ENCODE measurements at regions not wholly inside any gene's neighbourhood (a gene's known extent, or its start where the extent isn't known, plus 50 kb on each side); places are given as distances from the start of the nearest gene placed in this dataset.

DNA sequence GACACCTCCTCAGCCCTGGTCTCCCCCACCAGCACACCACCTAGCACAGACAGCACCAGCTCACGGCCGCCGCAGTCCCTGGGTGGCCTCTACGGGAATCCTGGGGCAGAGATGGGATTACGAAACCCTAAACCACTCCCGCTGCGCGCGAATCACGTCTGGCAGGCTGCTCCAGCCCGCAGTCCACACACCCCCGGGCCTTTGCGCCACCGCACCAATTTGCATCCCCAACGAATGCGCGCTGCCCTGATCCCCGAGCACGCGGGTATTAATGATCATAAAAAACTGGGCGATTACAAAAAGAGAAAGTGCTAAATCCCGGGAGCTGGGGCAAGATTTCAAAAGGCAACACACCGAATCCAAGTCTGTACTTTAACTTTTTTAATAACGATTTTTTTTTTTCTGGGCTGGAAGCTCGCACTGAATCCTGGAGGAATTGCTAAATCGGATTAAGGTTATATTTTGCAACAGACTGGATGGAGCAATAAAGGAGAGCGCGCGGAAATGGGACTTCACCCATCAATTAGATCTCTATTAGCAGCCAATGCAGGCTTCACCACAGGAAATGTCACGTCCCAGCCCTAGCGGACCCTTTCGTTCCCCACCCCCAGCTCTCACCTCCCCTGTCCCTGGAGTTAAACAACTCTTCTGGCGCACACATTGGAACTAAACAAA, 69.8 kb upstream of the TMEM33 start:
- no peak for DNase-seq (ENCODE audit: low read depth)

- no peak for DNase-seq (ENCODE audit: low read depth)
Measured at GRCh38 chr4:41859087-41859486, 76.1 kb upstream of the TMEM33 start.

- no peak for DNase-seq (ENCODE audit: low read depth)
Measured at GRCh38 chr4:41857226-41857641, 78.0 kb upstream of the TMEM33 start.

DNA sequence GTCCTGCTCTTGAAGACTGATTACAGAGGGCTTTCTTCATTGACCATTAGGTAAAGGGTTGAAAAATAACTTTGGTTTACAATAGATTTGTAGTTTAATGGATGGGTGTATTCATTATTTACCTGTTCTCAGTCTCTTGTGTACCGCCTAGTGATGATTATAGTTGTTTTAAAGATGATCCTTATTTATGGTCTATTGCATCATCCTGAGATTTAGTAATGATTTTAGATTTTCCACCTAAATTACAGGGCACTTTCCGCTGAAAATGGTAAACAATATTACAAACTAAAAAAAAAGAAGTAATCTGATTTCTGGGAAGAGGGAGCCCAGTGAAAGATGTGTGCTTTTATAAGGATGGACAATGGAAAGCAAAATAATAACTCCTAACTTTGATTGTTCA, 78.4 kb upstream of the TMEM33 start:
- no peak for DNase-seq (ENCODE audit: low read depth)

DNA sequence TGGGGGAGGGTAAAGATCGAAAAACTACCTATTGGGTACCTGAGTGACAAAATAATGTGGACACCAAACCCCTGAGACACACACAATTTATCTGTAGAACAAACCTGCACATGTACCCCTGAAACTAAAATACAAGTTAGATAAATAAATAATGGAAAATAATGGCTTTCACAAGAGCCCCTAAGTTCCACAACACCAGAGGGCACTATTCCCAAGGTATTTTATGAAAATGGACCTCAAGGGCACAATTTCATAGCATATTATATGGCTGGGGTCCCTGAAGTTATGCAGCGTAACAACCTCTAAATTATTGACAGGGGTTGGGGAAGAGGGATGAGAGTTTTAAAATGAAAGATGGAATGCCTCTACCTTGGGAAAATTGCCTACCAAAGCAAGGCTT, 81.3 kb upstream of the TMEM33 start:
- peak; percentile 4 for DNase-seq (ENCODE audit: low read depth)

GRCh38 chr4:41852229-41852628, 83.0 kb upstream of the TMEM33 start:
- no peak for DNase-seq (ENCODE audit: low read depth)

- no peak for DNase-seq (ENCODE audit: low read depth)
Measured at GRCh38 chr4:41851621-41852020, 83.6 kb upstream of the TMEM33 start.

DNA sequence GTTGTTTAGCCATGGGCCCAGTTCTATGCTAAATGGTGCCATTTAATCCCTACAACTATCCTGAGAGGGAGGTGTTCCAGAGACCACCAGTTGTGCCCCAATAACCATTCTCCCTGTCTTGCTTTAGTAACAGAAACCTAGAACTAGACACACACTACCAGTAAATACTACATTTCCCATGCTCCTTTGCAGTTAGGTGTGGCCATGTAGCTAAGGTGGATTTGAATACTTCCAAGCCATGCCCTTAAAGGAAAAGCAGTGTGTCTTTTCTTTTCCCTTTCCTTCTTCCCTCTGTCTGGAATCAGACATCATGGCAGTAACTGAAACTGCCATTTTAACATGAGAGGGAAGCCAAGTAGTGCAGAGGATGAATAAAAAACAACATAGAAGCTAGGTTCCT, 90.9 kb upstream of the TMEM33 start:
- DNase-seq (ENCODE audit: low read depth): peak; percentile 2

DNA sequence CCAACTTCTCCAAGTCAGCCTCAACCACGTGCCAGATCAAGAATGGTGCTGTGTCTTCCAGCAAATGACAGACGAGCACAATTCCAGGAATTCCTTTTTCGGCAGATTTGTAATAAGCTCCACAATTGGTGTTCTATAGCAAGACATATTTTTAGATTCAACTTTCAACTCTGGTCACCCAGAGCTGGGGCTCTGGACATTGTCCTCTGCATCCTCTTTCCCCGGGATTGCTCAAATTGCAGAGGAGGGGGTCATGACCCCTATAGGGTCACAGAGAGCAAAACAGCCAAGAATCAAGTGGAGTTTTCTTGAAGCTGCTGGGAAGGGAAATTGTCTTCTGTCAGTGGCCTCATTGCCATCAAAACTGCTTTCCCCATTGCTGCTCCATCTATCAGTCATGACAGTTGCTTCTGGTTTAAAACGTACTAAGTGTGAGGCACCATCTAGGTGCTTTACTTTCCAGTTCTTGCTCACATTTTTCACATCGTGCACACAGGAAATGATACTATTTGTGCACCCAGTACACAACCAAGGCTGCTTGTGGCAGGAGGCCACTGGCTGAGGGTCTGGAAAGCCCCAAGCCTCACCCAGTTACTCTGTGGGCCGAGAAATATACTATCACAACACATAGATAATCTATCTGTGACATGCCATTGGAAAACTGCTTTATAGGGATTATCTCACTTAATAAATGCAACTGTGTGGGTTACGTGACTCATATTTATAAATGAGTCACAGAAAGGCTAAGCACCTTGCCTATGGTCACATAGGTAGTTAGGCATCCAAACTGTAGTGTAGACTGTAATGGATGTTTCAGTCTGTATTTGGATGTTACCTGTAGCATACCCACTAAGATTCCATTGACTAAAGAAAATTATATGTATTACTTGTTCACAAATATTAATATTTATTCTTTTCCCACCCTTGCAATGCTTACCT, 91.7 kb upstream of the PHOX2B start:
- DNase-seq (ENCODE audit: low read depth): peak; percentile 42

DNA sequence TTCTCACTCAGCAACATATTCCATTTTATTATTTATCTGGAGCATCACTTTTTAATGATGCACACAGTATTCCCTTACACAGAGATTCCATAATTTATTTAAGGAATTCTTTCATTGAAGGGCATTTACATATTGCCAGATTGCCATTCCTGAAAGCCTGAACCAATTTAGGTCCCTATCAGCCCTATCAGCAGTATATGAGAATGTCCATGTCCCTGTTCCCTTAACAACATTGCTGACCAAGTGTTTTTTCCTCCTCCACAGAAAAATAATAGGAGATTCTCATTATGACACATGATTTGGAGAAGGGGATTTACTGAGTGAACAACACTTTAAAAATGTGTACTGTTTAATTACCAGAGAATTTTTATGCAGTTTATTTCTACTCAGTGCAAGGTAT, 90.1 kb upstream of the PHOX2B start:
- no peak for DNase-seq (ENCODE audit: low read depth)

GRCh38 chr4:41835321-41835995, 86.9 kb upstream of the PHOX2B start:
- DNase-seq (ENCODE audit: low read depth): no peak

- DNase-seq (ENCODE audit: low read depth): peak; percentile 2
Measured at GRCh38 chr4:41832961-41833360, 84.4 kb upstream of the PHOX2B start.

- no peak for DNase-seq (ENCODE audit: low read depth)
Measured at GRCh38 chr4:41822325-41822724, 73.8 kb upstream of the PHOX2B start.

DNA sequence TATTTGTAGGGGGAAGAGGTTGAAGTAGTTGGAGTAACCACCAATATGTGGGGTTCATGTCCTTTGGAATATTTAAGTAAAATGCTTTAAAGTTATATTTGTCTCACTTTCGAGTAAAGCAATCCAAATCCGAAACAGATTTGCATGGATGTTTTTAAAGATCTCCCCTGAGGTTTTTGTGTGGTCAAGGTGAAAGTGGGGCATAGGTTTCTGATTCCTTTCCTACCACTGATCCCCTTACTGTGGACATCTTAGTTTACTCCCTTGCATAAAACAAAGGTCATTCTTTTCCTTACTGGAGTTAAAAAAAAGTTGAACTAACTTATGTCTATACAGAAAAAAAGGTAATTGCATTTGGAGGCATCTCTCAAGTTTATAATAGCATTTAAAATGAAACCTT, 71.9 kb upstream of the PHOX2B start:
- no peak for DNase-seq (ENCODE audit: low read depth)

DNA sequence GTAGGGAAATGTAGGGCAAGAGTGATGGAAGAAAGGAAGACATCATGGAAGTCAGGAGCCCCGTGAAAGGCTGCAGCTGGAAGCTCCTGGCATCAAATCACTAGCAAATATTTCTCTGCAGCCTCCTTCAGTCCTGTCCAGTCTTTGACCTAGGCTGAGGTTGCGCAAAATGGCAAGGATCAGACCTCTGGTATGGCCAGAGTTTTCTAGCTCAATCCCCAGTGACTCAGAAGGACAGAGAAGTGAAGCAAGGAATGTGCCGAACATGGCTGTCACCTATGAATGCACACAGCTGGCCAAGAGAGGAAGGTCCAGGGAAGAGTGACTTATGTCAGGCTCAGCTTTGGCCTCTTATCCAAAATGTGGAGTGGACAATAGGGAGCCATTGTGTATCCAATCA, 71.1 kb upstream of the PHOX2B start:
- no peak for DNase-seq (ENCODE audit: low read depth)

- DNase-seq (ENCODE audit: low read depth): no peak
Measured at GRCh38 chr4:41815473-41815872, 66.9 kb upstream of the PHOX2B start.

DNA sequence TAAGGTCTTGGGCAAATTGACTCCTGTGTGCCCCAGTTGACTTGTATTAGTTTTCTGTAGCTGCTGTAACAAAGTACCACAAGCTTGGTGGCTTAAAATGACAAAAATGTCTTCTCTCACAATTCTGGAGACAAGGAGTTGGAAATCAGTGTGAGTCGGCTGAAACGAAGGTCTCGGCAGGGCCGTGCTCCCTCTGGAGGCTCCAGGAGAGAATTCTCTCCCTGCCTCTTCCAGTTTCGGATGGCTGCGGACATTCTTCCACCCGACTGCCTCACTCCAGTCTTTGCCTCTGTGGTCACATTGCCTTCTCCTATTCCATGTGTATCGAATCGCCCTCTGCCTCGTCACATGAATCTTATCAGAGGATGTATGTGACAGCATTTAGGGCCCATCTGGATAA, 66.0 kb upstream of the PHOX2B start:
- peak; percentile 38 for DNase-seq (ENCODE audit: low read depth)

- DNase-seq (ENCODE audit: low read depth): no peak
Measured at GRCh38 chr4:41806807-41807206, 58.3 kb upstream of the PHOX2B start.

DNA sequence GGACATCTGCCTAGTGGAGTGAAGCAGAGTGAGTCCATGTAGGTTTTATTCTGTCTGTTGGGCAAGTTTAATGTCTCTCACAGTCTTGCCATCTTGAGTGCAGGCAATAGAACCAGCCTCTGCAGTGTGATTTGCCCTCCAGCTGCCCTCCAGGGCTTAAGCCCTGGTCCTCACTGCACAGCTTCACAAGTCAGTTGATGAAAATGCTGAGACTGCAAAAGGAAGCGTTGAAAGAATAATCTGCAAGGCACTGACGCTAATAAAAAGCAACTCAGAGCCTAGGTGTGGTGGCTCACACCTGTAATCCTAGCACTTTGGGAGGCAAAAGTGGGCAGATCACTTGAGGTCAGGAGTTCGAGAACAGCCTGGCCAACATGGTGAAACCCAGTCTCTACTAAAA, 54.1 kb upstream of the PHOX2B start:
- DNase-seq (ENCODE audit: low read depth): no peak

GRCh38 chr4:41799126-41799525, 50.6 kb upstream of the PHOX2B start:
- DNase-seq (ENCODE audit: low read depth): peak; percentile 28
